Suprapubic skin (tissue), 4 donors: ENCODE measurements at regions not wholly inside any gene's neighbourhood (a gene's known extent, or its start where the extent isn't known, plus 50 kb on each side); places are given as distances from the start of the nearest gene placed in this dataset.

Experiments
- DNase-seq, 2 donors: peaks; one replicate each; pipeline ENCODE4 v3.0.0-alpha.2; 2019; ENCODE audit warnings: low spot score in 2 of 2
- H3K27ac ChIP-seq: fragments of 200-600 bp; sonication (generic); one replicate; pipeline ENCODE4 v1.5.1; 2019
- H3K27me3 ChIP-seq: fragments of 200-600 bp; sonication (generic); one replicate; pipeline ENCODE4 v1.5.1; 2019
- H3K36me3 ChIP-seq: fragments of 200-600 bp; sonication (generic); one replicate; pipeline ENCODE4 v1.5.1; 2019
- H3K4me1 ChIP-seq: fragments of 200-600 bp; sonication (generic); one replicate; pipeline ENCODE4 v1.5.1; 2019
- H3K4me3 ChIP-seq: fragments of 200-600 bp; sonication (generic); one replicate; pipeline ENCODE4 v1.5.1; 2019; ENCODE audit warnings: mild to moderate bottlenecking
- H3K9me3 ChIP-seq: fragments of 200-600 bp; sonication (generic); one replicate; pipeline ENCODE4 v1.5.1; 2019
- CTCF ChIP-seq, 2 donors: fragments of 200-600 bp in 1 of 2; fragments of 450-650 bp in 1 of 2; sonication (generic) in 1 of 2; IDR thresholded peaks; one replicate each; pipeline ENCODE4 v1.5.1; 2016 to 2019; ENCODE audit warnings: antibody characterized with exemption in 2 of 2, mild to moderate bottlenecking in 1 of 2, moderate library complexity in 1 of 2
- EP300 ChIP-seq: sonication (generic); formaldehyde crosslinking; IDR thresholded peaks from one replicate; pipeline ENCODE4 v1.6.1; 2017; ENCODE audit warnings: antibody characterized with exemption
- POLR2A ChIP-seq, 2 donors: fragments of 450-650 bp; IDR thresholded peaks; one replicate each; pipeline ENCODE4 v1.6.1; 2017; ENCODE audit warnings: antibody characterized with exemption in 2 of 2, mild to moderate bottlenecking in 2 of 2, moderate library complexity in 2 of 2
- POLR2AphosphoS5 ChIP-seq, 3 donors: sonication (generic); formaldehyde crosslinking; IDR thresholded peaks; one replicate each; pipeline ENCODE4 v1.6.1; 2017; ENCODE audit warnings: antibody characterized with exemption in 3 of 3
- WGBS: methylation state at CpG from one replicate; pipeline ENCODE4 v1.1.5; 2018; 5-methylcytosine and 5-hydroxymethylcytosine counted together

- Histone ChIP-seq H3K4me1 (no peaks in the 10 kb centered on the region), H3K4me3 (no peak overlapping the region), H3K27ac (no peak overlapping the region), H3K27me3 (no peaks in the 10 kb centered on the region), H3K9me3 (no peaks in the 10 kb centered on the region), H3K36me3 (no peaks in the 10 kb centered on the region)
- WGBS: 90% methylated on average over 1 of the region's 1 CpG
- DNase-seq: no peak
- TF ChIP-seq CTCF (IDR thresholded peaks at IDR 0.05) (no peak), EP300 (no peak), POLR2A (IDR thresholded peaks at IDR 0.05) (no peak), POLR2AphosphoS5 (IDR thresholded peaks at IDR 0.05) (no peak)
Measured at GRCh38 chr16:80375513-80375912, 165.3 kb upstream of the DYNLRB2 start.

GRCh38 chr16:80372341-80372740 is 168.5 kb upstream of the DYNLRB2 start:
- Histone ChIP-seq H3K9me3 (no peaks in the 10 kb centered on the region), H3K4me3 (no peak overlapping the region), H3K36me3 (no peaks in the 10 kb centered on the region), H3K4me1 (no peaks in the 10 kb centered on the region), H3K27ac (no peak overlapping the region), H3K27me3 (no peaks in the 10 kb centered on the region)
- TF ChIP-seq EP300: no peak
- TF ChIP-seq POLR2A (IDR thresholded peaks at IDR 0.05): no peak
- no peak for TF ChIP-seq POLR2AphosphoS5 (IDR thresholded peaks at IDR 0.05)
- no peak for TF ChIP-seq CTCF (IDR thresholded peaks at IDR 0.05)
- WGBS: 95% methylated on average over 10 of the region's 10 CpGs
- DNase-seq: no peak

GRCh38 chr16:80369138-80369958 is 171.4 kb upstream of the DYNLRB2 start:
- WGBS: 38% methylated on average over 6 of the region's 7 CpGs
- Histone ChIP-seq H3K4me3 (no peak overlapping the region), H3K9me3 (no peaks in the 10 kb centered on the region), H3K27me3 (no peaks in the 10 kb centered on the region), H3K4me1 (no peaks in the 10 kb centered on the region), H3K36me3 (no peaks in the 10 kb centered on the region), H3K27ac (no peak overlapping the region)
- no peak for DNase-seq
- no peak for TF ChIP-seq POLR2A (IDR thresholded peaks at IDR 0.05)
- TF ChIP-seq CTCF (IDR thresholded peaks at IDR 0.05): peak; percentile 9 to 51

- H3K27ac ChIP-seq: no peak overlapping the region
- no peak for DNase-seq
- no peak overlapping the region for H3K4me3 ChIP-seq
- TF ChIP-seq CTCF (IDR thresholded peaks at IDR 0.05) (no peak), EP300 (no peak), POLR2A (IDR thresholded peaks at IDR 0.05) (no peak), POLR2AphosphoS5 (IDR thresholded peaks at IDR 0.05) (no peak)
- H3K36me3 ChIP-seq: no peaks in the 10 kb centered on the region
- H3K4me1 ChIP-seq: no peaks in the 10 kb centered on the region
- no peaks in the 10 kb centered on the region for H3K27me3 ChIP-seq
- WGBS: 58% methylated on average over 2 of the region's 2 CpGs
- H3K9me3 ChIP-seq: no peaks in the 10 kb centered on the region
Measured at GRCh38 chr16:80367037-80367658, 173.6 kb upstream of the DYNLRB2 start.

GRCh38 chr16:80366023-80366422 is 174.8 kb upstream of the DYNLRB2 start:
- TF ChIP-seq EP300: no peak
- no peak for TF ChIP-seq POLR2AphosphoS5 (IDR thresholded peaks at IDR 0.05)
- WGBS: 91% methylated on average over 9 of the region's 10 CpGs
- Histone ChIP-seq H3K36me3 (no peaks in the 10 kb centered on the region), H3K4me3 (no peak overlapping the region), H3K27me3 (no peaks in the 10 kb centered on the region), H3K27ac (no peak overlapping the region), H3K9me3 (no peaks in the 10 kb centered on the region), H3K4me1 (no peaks in the 10 kb centered on the region)
- DNase-seq: no peak
